ENCODE measurements at regions not wholly inside any gene's neighbourhood (a gene's known extent, or its start where the extent isn't known, plus 50 kb on each side); places are given as distances from the start of the nearest gene placed in this dataset.

DNA sequence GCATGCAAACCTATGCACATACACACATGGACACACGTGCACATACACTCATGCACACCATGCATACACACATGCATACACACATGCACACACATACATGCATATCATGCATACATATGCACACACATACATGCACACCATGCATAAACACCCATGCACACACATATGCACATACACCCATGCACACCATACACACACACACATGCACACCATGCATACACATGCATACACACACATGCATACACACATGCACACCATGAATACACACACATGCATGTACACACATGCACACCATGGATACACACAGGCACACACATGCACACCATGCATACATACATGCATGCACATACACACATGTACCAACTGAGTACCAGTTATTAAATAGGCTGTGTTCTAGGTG, 543.3 kb upstream of the EEF2KMT start:
- CTCF ChIA-PET (ENCODE audit: unreplicated experiment), result no interaction called here

DNA sequence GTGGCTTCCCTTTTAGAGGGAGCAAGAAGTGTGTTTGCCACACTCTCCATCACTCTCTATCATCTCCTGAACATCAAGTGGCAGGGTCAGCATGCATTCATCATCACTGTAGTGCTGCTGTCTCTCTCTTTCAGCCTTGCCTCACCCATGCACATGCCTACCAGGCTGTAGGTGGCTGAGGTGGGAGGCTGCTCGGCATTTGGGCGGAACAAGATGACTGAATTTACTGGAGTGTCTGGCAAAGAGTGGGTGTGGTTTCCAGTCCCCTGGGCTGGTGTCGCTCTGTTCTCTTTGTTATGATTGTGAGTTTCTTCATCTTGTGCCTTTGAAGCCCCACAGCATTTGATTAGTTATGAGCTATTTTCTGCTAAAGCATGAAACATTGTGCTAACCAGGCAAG, 541.9 kb upstream of the EEF2KMT start:
- Histone ChIP-seq H3K9me2 (ENCODE audit: insufficient read depth, low read length) (no peaks in the 10 kb centered on the region), H2AFZ (ENCODE audit: low read length) (no peak overlapping the region), H3K36me3 (ENCODE audit: insufficient read depth, low read length) (no peaks in the 10 kb centered on the region), H4K20me1 (ENCODE audit: insufficient read depth, low read length) (no peaks in the 10 kb centered on the region), H3K27ac (ENCODE audit: low read depth, low read length, poor library complexity, severe bottlenecking) (no peak overlapping the region), H3K4me3 (ENCODE audit: low read depth, low read length, poor library complexity, severe bottlenecking) (no peak overlapping the region), H3K4me1 (ENCODE audit: insufficient read depth, low read length, poor library complexity, severe bottlenecking) (no peaks in the 10 kb centered on the region), H3K4me2 (ENCODE audit: low read length) (no peak overlapping the region), H3K9me3 (ENCODE audit: low read length) (no peaks in the 10 kb centered on the region), H3K79me2 (ENCODE audit: insufficient read depth, low read depth, low read length) (no peaks in the 10 kb centered on the region)
- CTCF ChIA-PET (ENCODE audit: unreplicated experiment), result no interaction called here
- no peak for DNase-seq (ENCODE audit: low spot score)
- TF ChIP-seq EZH2phosphoT487 (IDR thresholded peaks at IDR 0.05; ENCODE audit: borderline replicate concordance, low read depth, low read length), result no peak
- TF ChIP-seq, protein P1, sequence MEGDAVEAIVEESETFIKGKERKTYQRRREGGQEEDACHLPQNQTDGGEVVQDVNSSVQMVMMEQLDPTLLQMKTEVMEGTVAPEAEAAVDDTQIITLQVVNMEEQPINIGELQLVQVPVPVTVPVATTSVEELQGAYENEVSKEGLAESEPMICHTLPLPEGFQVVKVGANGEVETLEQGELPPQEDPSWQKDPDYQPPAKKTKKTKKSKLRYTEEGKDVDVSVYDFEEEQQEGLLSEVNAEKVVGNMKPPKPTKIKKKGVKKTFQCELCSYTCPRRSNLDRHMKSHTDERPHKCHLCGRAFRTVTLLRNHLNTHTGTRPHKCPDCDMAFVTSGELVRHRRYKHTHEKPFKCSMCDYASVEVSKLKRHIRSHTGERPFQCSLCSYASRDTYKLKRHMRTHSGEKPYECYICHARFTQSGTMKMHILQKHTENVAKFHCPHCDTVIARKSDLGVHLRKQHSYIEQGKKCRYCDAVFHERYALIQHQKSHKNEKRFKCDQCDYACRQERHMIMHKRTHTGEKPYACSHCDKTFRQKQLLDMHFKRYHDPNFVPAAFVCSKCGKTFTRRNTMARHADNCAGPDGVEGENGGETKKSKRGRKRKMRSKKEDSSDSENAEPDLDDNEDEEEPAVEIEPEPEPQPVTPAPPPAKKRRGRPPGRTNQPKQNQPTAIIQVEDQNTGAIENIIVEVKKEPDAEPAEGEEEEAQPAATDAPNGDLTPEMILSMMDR (conservative IDR thresholded peaks at IDR 0.05; ENCODE audit: low read length), result no peak
- BruUV-seq (replicated peaks), result no TSS peak
- POLR2A ChIA-PET, result no interaction called here
- intact Hi-C loops (cut with micrococcal nuclease; ENCODE audit: unreplicated experiment), result no loop called here

More for the DNA sequence above, 543.3 kb upstream of the EEF2KMT start:
- Histone ChIP-seq H3K79me2 (ENCODE audit: insufficient read depth, low read depth, low read length) (no peaks in the 10 kb centered on the region), H3K4me3 (ENCODE audit: low read depth, low read length, poor library complexity, severe bottlenecking) (no peak overlapping the region), H2AFZ (ENCODE audit: low read length) (no peak overlapping the region), H3K27ac (ENCODE audit: low read depth, low read length, poor library complexity, severe bottlenecking) (no peak overlapping the region), H3K9me3 (ENCODE audit: low read length) (no peaks in the 10 kb centered on the region), H4K20me1 (ENCODE audit: insufficient read depth, low read length) (no peaks in the 10 kb centered on the region), H3K4me1 (ENCODE audit: insufficient read depth, low read length, poor library complexity, severe bottlenecking) (no peaks in the 10 kb centered on the region), H3K9me2 (ENCODE audit: insufficient read depth, low read length) (no peaks in the 10 kb centered on the region), H3K36me3 (ENCODE audit: insufficient read depth, low read length) (no peaks in the 10 kb centered on the region), H3K4me2 (ENCODE audit: low read length) (no peak overlapping the region)
- DNase-seq (ENCODE audit: low spot score), result no peak
- no TSS peak for BruUV-seq (replicated peaks)
- intact Hi-C loops (cut with micrococcal nuclease; ENCODE audit: unreplicated experiment), result no loop called here
- TF ChIP-seq, protein P1 (conservative IDR thresholded peaks at IDR 0.05; ENCODE audit: low read length), result no peak
- POLR2A ChIA-PET, result no interaction called here

DNA sequence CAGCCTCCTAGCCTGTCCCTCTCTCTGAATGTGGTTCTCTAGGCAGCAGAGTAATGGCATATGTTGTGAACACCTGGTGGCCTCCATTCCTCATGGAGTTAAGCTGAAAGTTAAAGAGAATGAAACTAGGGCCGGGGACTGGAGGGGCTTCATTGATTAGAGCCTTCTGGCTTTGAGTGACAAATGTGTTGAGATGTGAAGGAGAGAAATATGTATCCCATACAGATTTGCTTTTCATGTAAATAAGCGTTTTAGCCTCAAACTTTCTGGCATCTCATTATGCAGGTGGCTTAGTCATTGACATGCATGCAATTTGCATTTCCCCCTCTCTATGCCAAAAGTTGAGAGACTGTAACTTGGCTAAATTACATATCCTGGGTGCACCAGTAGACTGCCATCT, 537.7 kb upstream of the EEF2KMT start:
- no peak for DNase-seq (ENCODE audit: low spot score)
- no peaks in the 10 kb centered on the region for H3K4me1 ChIP-seq (ENCODE audit: insufficient read depth, low read length, poor library complexity, severe bottlenecking)
- no peak overlapping the region for H2AFZ ChIP-seq (ENCODE audit: low read length)
- H3K4me3 ChIP-seq (ENCODE audit: low read depth, low read length, poor library complexity, severe bottlenecking), result no peak overlapping the region
- H3K79me2 ChIP-seq (ENCODE audit: insufficient read depth, low read depth, low read length), result no peaks in the 10 kb centered on the region
- no peaks in the 10 kb centered on the region for H3K9me2 ChIP-seq (ENCODE audit: insufficient read depth, low read length)
- BruUV-seq (replicated peaks), result no TSS peak
- H4K20me1 ChIP-seq (ENCODE audit: insufficient read depth, low read length), result no peaks in the 10 kb centered on the region
- intact Hi-C loops (cut with micrococcal nuclease; ENCODE audit: unreplicated experiment), result no loop called here
- H3K36me3 ChIP-seq (ENCODE audit: insufficient read depth, low read length), result no peaks in the 10 kb centered on the region
- ChIA-PET POLR2A (no interaction called here), CTCF (ENCODE audit: unreplicated experiment) (no interaction called here)
- TF ChIP-seq, protein P1 (conservative IDR thresholded peaks at IDR 0.05; ENCODE audit: low read length), result no peak
- no peak for TF ChIP-seq EZH2phosphoT487 (IDR thresholded peaks at IDR 0.05; ENCODE audit: borderline replicate concordance, low read depth, low read length)
- H3K9me3 ChIP-seq (ENCODE audit: low read length), result no peaks in the 10 kb centered on the region
- H3K4me2 ChIP-seq (ENCODE audit: low read length), result no peak overlapping the region
- H3K27ac ChIP-seq (ENCODE audit: low read depth, low read length, poor library complexity, severe bottlenecking), result no peak overlapping the region
